ENCODE measurements at regions not wholly inside any gene's neighbourhood (a gene's known extent, or its start where the extent isn't known, plus 50 kb on each side); places are given as distances from the start of the nearest gene placed in this dataset.

DNA sequence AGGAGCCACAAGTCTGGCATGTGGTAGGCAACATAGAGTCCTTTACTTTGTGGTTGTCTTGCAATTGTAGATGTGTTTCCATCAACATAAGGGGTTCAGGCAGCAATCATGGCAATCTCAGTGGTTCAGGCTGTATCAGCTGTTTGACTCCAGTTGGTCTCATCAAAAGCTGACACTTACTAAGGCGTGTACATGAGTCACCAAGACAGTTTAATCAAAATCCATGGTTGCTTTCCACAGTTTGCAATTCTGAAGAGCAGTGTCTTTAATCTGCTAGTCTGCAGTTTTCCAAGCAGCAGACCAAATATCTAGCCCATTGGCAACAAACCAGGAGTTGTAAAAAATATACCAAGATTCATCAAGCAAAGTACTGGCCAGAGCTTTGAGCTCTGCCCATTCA is 210.2 kb downstream of the MDFIC start:
- no peak for DNase-seq
- intact Hi-C loops (cut with DNase I) = no loop called here

DNA sequence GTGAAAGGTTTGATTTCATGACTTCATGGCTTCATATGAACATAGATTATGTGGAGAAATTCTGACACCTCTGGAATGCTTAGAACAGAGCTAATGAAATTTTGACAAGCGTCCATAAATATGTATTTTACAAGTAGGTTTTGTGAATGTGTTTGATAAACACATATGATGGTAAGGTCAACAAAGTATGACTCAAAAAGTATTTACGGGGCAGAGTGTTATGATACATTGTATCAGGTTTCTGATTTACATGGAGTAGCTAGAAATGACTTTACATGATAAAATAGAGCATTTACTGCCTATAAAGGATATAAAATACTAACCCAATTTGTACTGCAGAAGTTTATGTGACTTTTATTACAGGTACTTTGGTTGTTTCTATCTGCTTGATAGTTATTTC is 206.3 kb downstream of the MDFIC start:
- DNase-seq = no peak
- intact Hi-C loops (cut with DNase I) = no loop called here

DNA sequence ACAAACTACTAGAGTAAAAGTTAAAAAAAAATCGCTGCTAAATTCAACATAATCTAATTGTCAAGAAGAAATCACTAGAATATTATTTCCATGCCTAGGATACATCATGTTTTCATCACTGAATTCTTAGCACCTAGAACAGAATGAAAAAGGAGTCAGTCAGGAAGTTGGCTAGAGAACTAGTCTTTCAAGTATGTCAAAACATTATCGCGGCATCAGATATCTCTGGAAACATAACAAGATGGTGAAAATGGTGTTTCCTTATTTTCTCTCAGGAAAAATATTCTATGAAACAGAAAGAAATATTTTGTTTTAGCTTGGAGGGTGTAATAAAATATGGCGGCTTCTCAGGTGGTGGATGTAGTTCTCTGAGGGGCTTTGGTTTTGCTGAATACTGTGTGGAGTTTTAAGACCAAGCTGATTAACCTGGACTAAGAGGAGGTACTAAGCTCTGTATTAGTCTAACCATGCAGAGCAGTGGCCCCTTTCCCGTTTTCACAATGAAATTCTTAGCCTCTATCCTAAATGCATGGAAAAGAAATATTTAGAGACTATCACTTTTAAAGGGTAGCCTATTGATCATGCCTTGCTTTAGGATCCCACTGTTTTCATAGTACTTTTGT is 205.6 kb downstream of the MDFIC start:
- no peak for DNase-seq
- intact Hi-C loops (cut with DNase I) = no loop called here

DNA sequence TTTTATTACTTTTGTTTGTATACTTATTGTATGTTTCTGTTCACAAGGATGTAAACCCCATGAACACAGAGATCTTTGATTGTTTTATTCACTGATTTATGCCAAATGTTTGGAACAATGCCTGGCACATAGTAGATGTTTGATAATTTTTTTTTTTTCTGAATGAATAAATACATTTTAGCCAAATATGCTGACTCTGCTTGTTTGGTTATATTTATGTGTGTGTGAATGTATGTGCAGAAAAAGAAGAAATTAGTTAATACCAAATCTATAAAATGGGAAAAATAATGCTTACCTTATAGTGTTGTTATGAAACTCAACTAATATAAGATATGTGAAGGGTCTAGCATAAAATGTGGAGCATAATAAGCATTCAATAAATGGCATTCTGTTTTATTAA is 203.9 kb downstream of the MDFIC start:
- intact Hi-C loops (cut with DNase I) = no loop called here
- no peak for DNase-seq

DNA sequence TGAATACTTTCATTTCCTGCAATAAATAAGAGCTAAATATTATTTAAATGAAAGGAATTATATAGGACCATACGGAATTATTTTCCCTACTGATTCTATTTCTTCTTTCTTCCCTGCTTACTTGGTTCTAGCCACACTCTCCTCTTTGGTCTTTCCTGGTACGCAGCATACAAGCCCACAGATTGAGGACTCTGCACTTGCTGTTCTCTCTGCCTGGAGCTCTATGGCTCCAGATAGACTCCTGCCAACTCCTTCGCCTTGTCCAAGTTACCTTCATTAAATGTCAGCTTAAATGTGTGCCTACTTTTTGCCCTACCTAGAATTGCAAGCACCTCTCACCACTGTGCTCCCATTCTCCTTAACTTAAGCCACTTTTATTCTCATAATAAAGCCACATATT is 203.4 kb downstream of the MDFIC start:
- intact Hi-C loops (cut with DNase I) = no loop called here
- no peak for DNase-seq

DNA sequence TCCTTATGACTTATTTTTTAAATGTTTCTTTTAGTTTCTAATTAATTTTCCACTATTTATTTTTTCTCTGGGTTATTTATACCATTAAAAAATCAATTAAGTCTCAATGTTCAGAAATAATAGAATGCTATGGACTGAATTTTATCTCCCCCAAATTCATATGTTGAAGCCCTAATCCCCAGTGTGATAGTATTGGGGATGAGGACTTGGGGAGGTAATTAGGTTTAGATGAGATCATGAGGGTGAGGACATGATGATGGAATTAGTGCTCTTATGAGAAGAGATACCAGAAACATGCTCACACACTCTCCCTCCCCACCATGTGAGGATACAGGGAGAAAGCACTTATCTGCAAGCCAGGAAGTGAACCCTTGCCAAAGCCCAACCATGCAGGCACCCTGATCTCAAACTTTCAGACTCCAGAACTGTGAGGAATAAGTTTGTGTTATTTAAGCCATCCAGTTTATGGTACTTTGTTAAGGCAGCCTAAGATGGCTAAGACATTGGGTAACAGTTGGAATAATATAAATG is 202.6 kb downstream of the MDFIC start:
- no peak for DNase-seq
- intact Hi-C loops (cut with DNase I) = no loop called here

DNA sequence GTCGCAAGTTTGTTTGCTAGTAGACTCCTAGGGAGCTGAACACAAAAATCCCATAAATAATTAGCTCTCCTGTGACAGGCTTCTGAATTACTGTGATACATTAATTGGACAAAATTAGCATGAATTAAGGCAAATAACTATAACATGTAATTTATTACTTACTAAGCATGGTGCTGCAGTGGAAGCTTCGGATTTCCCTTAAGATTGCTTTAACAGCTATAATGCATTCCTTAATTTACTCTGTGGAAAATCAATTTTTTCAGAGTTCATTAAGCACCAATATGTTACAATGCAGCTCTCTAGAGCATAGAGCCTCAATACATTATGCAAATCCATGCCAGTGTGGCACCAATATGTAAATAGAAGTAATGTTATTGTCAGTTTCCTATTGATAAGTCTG is 201.5 kb downstream of the MDFIC start:
- intact Hi-C loops (cut with DNase I) = no loop called here
- no peak for DNase-seq

DNA sequence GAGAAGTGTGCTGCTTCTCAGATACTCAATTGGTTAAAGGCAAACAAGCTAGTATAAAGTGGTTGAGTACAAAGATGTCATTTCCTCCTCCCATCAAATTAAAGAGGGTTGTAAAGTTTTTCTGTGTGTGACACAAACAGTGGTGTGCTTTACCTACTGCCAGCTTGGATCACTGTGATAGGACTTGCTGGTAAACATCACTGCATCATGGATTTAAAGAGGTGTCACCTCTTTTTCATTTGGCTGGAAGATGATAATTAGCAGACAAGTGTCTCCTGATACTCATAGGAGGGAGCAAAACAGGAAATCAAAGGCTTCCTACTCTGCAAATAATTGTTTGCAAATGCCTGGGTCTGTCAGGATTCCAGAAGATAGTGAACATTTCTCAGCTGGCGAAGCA is 200.5 kb downstream of the MDFIC start:
- intact Hi-C loops (cut with DNase I) = no loop called here
- DNase-seq = no peak

DNA sequence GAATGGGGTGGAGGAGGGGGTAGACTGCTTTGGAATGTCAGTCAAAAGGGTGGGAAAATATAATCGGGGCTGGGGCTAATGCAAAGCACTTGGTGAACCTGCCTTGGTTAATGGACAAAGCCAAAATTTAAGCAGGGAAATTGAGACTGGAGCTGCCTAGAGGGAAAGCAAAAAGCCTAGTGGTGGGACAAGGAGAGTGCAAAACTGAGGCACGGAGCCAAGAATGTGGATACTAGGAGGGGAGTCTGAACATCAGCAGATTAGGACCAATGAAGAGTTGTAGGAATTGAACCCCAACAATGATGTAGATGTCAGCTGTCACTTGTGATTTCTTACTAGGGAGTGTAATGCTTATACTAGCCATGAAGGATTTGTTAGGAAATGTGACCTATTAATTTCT is 195.9 kb downstream of the MDFIC start:
- intact Hi-C loops (cut with DNase I) = no loop called here
- no peak for DNase-seq

DNA sequence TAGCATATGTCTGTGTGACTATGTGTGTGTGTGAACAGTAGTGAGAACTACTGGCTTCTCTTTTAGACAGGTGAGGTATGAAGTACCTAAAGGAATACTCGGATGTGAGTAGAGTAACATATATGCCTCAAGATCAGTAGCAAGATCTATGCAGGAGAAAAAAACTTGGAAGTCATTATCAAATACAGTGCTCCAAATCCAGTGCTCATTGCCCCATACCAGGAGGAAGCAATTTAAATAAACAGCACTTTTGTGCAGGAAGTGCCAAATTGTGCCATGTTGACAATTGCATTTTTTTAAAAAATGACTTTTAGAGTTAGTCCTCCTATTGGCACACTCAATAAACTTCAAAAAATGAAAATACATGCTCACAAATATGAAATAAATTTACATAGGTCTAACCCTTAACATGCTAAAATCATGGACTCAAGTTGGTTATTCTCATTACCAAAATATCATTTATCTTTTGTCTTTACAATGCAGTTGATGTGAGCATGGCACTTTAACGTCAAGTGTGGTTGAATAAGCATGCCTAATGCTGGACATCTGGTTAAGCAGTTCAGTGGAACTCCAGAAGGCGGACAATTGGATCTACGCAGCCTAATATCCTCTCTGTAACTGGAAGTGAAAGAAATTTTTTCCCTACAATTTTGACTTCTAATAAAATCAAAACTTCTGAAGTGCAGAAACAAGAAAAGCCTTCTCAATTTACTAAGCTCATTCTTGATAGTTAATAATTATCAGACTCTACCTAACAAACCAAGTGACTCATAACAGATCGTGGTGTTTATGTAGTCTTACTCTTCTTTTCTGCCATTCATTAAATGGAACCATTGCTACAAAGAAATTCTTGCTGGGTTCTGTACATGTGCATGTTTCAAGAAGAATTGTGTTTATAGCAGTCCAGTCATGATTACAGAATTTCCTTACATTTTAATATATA is 195.2 kb downstream of the MDFIC start:
- intact Hi-C loops (cut with DNase I) = no loop called here
- no peak for DNase-seq

DNA sequence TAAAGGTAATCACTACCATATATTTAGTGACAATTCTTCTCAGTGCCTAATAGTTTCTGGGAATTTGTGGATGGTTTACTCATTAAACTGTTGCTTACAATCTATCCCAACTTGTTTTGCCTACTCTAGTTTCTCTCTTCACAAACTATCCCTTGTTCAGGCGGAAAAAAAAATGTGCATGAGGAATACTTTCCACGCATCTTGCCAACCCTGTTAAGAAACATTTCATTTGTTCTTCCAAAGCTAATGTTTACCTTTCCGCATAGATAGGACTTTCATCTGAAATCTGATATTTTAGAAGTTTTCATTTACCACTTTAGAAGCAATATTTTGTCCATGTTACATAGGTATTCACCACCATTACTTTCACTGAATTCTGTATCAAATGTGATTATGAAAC is 191.9 kb downstream of the MDFIC start:
- no peak for DNase-seq

DNA sequence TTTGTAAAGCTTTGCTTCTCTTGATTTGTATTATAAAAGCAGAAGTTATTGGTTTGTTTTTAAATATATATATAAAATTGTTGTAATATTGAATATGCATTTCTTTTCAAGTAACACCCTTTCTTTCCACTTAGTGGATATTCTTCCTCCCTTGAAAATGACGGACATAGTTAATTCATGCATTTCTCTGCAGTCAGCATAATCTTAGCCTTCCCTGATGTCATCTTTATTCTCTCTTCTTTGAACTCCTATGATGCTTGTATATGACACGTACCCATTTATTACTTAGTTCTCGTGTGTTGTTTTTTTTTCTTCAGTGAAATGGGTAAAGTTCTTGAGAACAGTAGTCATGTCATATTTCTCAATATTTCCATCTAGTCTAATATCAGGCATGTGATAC is 191.2 kb downstream of the MDFIC start:
- no peak for DNase-seq
- intact Hi-C loops (cut with DNase I) = no loop called here

More for the DNA sequence above, 191.9 kb downstream of the MDFIC start:
- intact Hi-C loops (cut with DNase I) = no loop called here

DNA sequence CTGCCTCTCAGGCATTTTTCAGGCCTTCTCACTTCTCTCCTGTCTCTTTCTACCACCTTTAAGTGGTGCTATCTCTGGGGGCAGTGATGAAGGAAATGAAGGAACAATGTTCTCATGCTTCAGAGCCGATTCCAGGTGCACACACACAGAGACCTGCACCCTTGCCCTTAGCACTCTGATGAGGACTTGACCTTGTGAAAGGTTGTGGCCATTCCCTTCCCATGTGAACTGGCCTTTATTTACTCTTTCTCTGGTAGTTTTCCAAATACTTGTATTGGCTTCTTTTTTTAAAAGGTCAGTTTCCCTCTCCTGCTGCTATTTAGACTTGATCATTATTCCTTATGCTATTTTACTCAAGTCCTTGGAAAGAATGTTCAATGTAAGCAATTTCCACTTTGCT is 188.6 kb downstream of the MDFIC start:
- intact Hi-C loops (cut with DNase I) = no loop called here
- DNase-seq = no peak

DNA sequence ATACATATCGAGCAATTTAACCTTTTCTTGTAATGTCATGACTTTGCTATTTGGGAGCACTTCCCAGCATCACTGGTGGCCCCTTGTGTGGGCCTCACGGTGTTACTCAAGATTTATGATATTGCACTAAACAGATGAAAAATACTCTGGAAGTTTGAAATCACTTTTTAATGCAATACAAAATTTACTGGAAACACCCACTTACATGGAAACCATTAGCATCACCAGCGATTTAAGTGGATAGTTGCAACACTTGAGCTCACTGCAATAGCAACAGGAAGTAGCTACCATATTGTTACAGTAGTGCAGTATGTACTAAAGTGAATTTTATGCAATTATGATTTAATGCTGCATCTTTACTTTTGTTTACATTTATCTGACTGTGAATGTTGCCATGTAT is 184.4 kb downstream of the MDFIC start:
- intact Hi-C loops (cut with DNase I) = no loop called here
- DNase-seq = no peak

DNA sequence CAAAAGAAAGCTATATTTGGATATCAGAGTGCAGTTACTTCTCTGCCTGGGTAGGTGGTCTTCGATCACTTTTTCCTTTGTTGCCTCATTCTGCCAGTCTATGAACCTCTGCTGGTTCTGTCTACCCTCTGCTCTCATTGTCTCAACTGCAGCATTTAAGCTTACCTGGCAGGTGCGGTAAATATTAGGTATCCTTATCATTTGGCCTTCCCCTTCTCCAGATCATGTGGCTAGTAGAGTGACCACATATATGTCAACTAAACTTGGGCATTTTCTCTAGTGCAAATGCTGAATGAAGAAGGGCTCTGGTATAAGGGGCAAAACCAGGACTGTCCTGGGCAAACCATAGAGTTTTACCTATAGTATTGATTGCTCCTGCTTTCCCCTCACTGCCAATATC is 180.8 kb downstream of the MDFIC start:
- intact Hi-C loops (cut with DNase I) = no loop called here
- no peak for DNase-seq

DNA sequence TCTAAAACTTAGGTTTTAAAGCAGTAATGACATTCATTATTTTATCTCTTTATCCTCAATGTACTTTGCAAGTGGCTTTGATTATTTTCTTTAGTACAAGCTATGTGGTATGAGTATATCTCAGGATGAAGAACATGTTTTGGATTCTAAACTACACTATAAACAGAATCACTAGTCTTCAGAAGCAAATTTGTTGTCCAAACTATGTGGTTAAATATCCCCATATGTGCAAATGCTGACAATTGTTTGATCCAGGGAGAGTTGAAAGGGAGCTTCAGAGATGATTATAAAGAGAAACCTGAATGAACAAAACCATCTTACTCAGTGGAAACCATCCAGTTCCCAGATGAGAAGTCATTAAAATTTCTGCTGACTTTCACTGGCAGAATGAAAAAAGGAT is 179.3 kb downstream of the MDFIC start:
- intact Hi-C loops (cut with DNase I) = no loop called here
- DNase-seq = no peak

DNA sequence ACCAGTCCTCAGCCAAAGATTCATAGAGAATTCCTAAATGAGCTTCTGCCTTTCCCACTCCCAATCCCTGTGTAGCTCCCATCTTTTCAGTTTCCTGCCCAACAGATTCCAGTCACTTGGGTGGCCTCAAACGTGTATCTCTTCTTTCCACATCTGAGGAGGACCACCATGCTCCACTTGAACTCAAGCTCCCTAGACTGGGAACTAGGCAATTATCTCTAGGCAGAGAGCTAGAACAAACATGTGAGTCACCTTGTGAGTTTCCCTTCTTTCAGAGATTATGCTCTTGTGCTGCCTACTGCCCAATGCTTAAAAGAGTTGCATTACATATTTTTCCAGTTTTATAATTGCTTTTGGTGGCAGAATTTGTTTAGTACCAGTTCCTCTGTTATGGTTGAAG is 178.0 kb downstream of the MDFIC start:
- no peak for DNase-seq
- intact Hi-C loops (cut with DNase I) = no loop called here

DNA sequence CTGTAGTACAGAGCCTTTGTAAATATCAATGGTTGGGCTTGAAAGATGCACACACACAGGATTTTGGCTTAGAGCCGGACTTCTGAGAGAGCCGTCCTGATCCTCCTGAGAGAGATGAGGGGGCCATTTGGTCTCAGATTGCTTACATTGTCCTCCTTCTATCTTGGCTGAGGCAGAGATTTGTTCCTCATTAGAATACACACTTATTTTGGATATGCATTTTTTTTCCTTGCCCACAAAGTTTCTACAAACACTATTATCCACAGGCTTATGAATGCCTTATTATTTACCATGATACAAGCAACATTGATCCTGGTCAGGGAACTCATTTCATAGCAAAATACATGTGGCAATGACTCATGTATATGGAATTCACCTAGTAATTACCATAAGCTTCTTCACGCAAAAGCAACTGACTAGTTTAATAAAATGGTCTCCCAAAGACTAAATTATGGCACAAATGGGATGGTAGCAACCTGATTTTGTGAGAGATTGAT is 175.3 kb downstream of the MDFIC start:
- no peak for DNase-seq
- intact Hi-C loops (cut with DNase I) = no loop called here

DNA sequence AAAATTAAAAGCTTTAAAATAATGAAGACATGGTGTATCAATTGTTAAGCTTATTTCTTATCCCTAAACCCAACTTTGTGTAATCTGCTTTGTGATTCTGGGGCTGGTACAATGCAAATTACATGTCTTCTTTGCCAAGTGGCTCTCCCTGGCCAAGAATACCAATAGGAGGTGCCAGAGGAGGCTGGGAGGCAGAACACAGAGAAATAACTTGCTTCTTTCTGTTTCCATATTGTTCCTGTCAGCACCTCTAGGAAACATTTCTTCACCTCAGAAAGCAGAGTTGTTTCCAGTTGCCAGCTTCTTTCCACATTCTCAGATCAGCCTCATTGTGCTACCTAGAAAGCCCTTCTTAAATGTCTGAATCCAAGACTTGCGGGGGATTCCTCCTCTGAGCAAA is 174.4 kb downstream of the MDFIC start:
- DNase-seq = peak in 5 of 42 donors; percentile 3 to 9 (median 8)
- intact Hi-C loops (cut with DNase I) = no loop called here

DNA sequence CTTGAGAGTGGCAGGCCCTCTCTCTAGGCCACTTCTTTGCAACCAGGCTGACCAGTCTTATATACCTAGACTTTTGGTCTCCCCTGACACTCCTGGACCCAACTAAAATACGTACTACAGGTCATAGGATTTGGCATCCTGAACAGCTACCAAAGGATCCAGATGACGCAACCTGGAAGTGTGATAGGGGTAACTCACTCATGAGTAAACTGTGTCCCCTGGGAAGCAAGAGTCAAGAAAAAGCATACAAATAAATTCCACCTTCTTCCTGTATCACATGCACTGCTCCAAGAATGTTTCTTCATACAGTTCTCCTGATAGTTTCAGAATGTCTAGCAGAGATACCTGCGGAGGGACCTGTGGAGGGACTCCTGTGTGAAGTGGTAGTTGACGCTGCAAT is 172.3 kb downstream of the MDFIC start:
- no peak for DNase-seq
- intact Hi-C loops (cut with DNase I) = no loop called here

DNA sequence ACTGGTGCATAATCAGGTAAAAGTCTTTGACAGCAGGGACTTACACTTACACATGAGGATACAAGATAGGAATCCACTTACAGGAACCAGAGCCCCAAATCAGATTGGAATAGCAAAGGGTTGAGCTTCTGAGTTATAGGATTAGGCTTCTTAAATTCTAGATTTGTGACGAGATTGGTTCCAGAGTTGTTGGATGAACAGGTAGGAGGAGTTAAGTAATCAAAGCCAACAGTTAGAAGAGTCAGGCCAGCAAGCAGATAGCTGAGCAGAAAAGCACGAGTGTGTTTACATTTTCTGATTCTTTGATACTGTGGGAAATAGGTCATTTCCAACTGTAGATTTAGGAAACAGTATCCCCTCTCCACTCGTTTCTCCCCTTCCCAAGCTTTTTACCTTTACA is 167.0 kb downstream of the MDFIC start:
- intact Hi-C loops (cut with DNase I) = no loop called here
- no peak for DNase-seq
